HG03139 (cell line): ENCODE measurements at regions not wholly inside any gene's neighbourhood (a gene's known extent, or its start where the extent isn't known, plus 50 kb on each side); places are given as distances from the start of the nearest gene placed in this dataset.
"Not testable (repeated sequence)": the region's sequence is repeated elsewhere in the genome, so short reads cannot be mapped to it uniquely, and the experiment has no call there.

ENCODE experiments used
- ATAC-seq: cut with Tn5 transposase; IDR thresholded peaks from one replicate; pipeline ENCODE4 v1.9.1; 2021; ENCODE audit not compliant: unreplicated experiment

GRCh38 chr11:109668973-109669634 is 247.1 kb downstream of the C11orf87 start:
- no peak for ATAC-seq

GRCh38 chr11:109677231-109677630 is 255.2 kb downstream of the C11orf87 start:
- no peak for ATAC-seq

- no peak for ATAC-seq
Measured at GRCh38 chr11:109677876-109678275, 255.9 kb downstream of the C11orf87 start.

GRCh38 chr11:109680127-109680526 is 258.1 kb downstream of the C11orf87 start:
- no peak for ATAC-seq

- not testable (repeated sequence) for ATAC-seq
Measured at GRCh38 chr11:109682788-109683187, 260.8 kb downstream of the C11orf87 start.

- no peak for ATAC-seq
Measured at GRCh38 chr11:109695696-109696095, 273.7 kb downstream of the C11orf87 start.

GRCh38 chr11:109696191-109696897 is 274.4 kb downstream of the C11orf87 start:
- no peak for ATAC-seq

- peak; percentile 86 for ATAC-seq
Measured at GRCh38 chr11:109697140-109697843, 275.3 kb downstream of the C11orf87 start.

- no peak for ATAC-seq
Measured at GRCh38 chr11:109698237-109698636, 276.2 kb downstream of the C11orf87 start.

- no peak for ATAC-seq
Measured at GRCh38 chr11:109704432-109704831, 282.4 kb downstream of the C11orf87 start.

- ATAC-seq = no peak
Measured at GRCh38 chr11:109706945-109707344, 285.0 kb downstream of the C11orf87 start.

GRCh38 chr11:109707411-109707810 is 285.4 kb downstream of the C11orf87 start:
- ATAC-seq = no peak

GRCh38 chr11:109708184-109708583 is 286.2 kb downstream of the C11orf87 start:
- ATAC-seq = no peak

- not testable (repeated sequence) for ATAC-seq
Measured at GRCh38 chr11:109714444-109714843, 292.5 kb downstream of the C11orf87 start.

GRCh38 chr11:109715424-109715823 is 293.4 kb downstream of the C11orf87 start:
- not testable (repeated sequence) for ATAC-seq

GRCh38 chr11:109726061-109726460 is 304.1 kb downstream of the C11orf87 start:
- no peak for ATAC-seq

- ATAC-seq = no peak
Measured at GRCh38 chr11:109728056-109728455, 306.1 kb downstream of the C11orf87 start.

- ATAC-seq = no peak
Measured at GRCh38 chr11:109729761-109730160, 307.8 kb downstream of the C11orf87 start.

GRCh38 chr11:109730669-109731068 is 308.7 kb downstream of the C11orf87 start:
- ATAC-seq = no peak

- no peak for ATAC-seq
Measured at GRCh38 chr11:109731451-109731850, 309.5 kb downstream of the C11orf87 start.

GRCh38 chr11:109733245-109733644 is 311.3 kb downstream of the C11orf87 start:
- no peak for ATAC-seq

GRCh38 chr11:109734566-109734965 is 312.6 kb downstream of the C11orf87 start:
- no peak for ATAC-seq
